Memory B cell (primary cell): ENCODE measurements at regions not wholly inside any gene's neighbourhood (a gene's known extent, or its start where the extent isn't known, plus 50 kb on each side); places are given as distances from the start of the nearest gene placed in this dataset.

ENCODE experiments used
- ATAC-seq: fragments of 150-1000 bp; cut with Tn5 transposase; 2 replicates; pipeline ENCODE4 v1.10.0; 2021; ENCODE audit warnings: low read depth, mild to moderate bottlenecking, moderate library complexity
- DNase-seq, 2 donors: peaks; one replicate each; pipeline ENCODE4 v3.0.0; 2022; ENCODE audit warnings: low spot score in 2 of 2
- H3K27ac Mint-ChIP-seq: one replicate; pipeline ENCODE4 v1.8.0; 2022; ENCODE audit warnings: mild to moderate bottlenecking, moderate library complexity, mixed read lengths
- H3K27me3 Mint-ChIP-seq: one replicate; pipeline ENCODE4 v1.8.0; 2022; ENCODE audit warnings: mixed read lengths
- H3K36me3 Mint-ChIP-seq: one replicate; pipeline ENCODE4 v1.8.0; 2022; ENCODE audit warnings: mild to moderate bottlenecking, mixed read lengths
- H3K4me1 Mint-ChIP-seq: one replicate; pipeline ENCODE4 v1.8.0; 2022; ENCODE audit warnings: mixed read lengths
- H3K4me3 Mint-ChIP-seq: one replicate; pipeline ENCODE4 v1.8.0; 2022; ENCODE audit warnings: mild to moderate bottlenecking, moderate library complexity, mixed read lengths
- H3K9me3 Mint-ChIP-seq: one replicate; pipeline ENCODE4 v1.8.0; 2022; ENCODE audit warnings: mixed read lengths

DNA sequence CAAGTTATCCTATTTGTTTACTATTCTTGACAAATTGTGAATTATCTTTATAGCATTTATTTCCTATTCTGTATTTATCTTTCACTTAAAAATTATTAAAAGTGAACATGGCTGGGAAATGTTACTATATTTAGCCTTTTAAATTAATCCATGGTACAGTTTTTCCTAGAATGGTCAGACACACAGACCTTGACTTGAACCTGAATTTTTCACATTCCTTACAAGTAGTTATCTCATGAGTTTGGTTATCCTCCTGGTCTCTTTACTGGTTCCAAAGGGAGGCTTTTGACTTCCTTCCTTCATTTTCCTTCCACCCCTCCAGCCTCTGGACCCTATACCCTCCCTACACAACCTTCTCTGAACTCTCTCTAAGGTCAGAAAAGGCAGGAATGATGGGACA is 280.6 kb downstream of the SATB1 start:
- Mint-ChIP-seq H3K4me3 (no peak overlapping the region), H3K27ac (no peak overlapping the region), H3K9me3 (no peaks in the 10 kb centered on the region), H3K36me3 (no peaks in the 10 kb centered on the region), H3K27me3 (peaks cover 4% of the 10 kb centered on the region), H3K4me1 (no peaks in the 10 kb centered on the region)
- no peak for DNase-seq
- ATAC-seq = no peak

DNA sequence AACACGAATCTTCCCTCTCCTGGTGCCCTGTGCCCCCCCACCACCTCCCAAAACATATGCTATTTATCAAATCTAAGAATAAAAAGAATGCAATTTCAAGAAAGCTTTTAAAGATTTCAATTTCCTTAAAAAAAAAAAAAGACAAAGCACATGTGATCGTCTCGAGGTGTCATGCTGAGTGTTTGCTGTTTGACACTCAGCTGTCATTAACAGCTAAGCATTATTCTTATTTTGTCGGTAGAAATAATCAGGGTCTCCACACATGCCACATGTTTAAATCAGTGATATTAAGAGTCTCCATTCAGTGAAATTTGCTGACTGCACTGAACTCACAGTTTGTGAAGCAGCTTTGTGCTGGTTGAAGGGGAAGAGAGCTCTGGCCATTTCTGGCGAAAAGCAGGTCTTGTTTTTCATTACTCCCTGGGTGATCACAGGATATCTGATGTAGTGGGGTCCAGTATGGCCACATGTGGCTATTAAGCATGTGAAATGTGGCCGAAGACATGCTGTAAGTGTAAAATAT is 281.8 kb downstream of the SATB1 start:
- H3K36me3 Mint-ChIP-seq = no peaks in the 10 kb centered on the region
- no peak for DNase-seq
- H3K4me1 Mint-ChIP-seq = no peaks in the 10 kb centered on the region
- H3K4me3 Mint-ChIP-seq = no peak overlapping the region
- no peaks in the 10 kb centered on the region for H3K9me3 Mint-ChIP-seq
- no peak for ATAC-seq
- H3K27me3 Mint-ChIP-seq = peaks cover 1% of the 10 kb centered on the region
- no peak overlapping the region for H3K27ac Mint-ChIP-seq

- no peaks in the 10 kb centered on the region for H3K9me3 Mint-ChIP-seq
- no peak overlapping the region for H3K27ac Mint-ChIP-seq
- H3K4me3 Mint-ChIP-seq = no peak overlapping the region
- no peak for ATAC-seq
- H3K27me3 Mint-ChIP-seq = no peaks in the 10 kb centered on the region
- H3K36me3 Mint-ChIP-seq = no peaks in the 10 kb centered on the region
- DNase-seq = no peak
- H3K4me1 Mint-ChIP-seq = no peaks in the 10 kb centered on the region
These were observed 287.2 kb downstream of the SATB1 start for GRCh38 chr3:18137958-18138357.

GRCh38 chr3:18135060-18135814 is 289.9 kb downstream of the SATB1 start:
- H3K36me3 Mint-ChIP-seq = no peaks in the 10 kb centered on the region
- no peak overlapping the region for H3K27ac Mint-ChIP-seq
- no peak for DNase-seq
- H3K9me3 Mint-ChIP-seq = no peaks in the 10 kb centered on the region
- ATAC-seq = no peak
- no peaks in the 10 kb centered on the region for H3K27me3 Mint-ChIP-seq
- H3K4me3 Mint-ChIP-seq = no peak overlapping the region
- no peaks in the 10 kb centered on the region for H3K4me1 Mint-ChIP-seq

- Mint-ChIP-seq H3K36me3 (no peaks in the 10 kb centered on the region), H3K27ac (no peak overlapping the region), H3K4me3 (no peak overlapping the region), H3K27me3 (no peaks in the 10 kb centered on the region), H3K4me1 (no peaks in the 10 kb centered on the region), H3K9me3 (no peaks in the 10 kb centered on the region)
- DNase-seq (no peak), ATAC-seq (no peak)
These were observed 290.6 kb downstream of the SATB1 start for GRCh38 chr3:18134386-18135059.

DNA sequence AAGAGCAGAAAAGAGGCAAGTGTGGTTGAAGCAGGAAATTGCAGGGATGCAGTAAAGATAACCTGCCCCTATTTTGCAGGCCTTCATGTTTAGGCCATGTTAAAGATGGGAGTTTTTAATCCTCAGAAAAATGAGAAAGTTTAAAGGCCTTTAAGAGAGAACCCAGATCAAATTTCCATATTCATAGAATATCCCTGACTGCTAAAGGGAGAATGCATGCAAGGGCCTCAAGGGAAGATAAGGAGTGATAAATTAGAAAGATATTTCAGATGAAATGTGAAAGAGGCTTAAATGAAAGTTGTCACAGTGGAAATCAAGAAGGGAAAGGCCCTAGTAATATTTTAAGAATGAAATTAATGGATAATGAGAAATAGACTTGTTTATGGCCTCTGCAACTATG is 292.1 kb downstream of the SATB1 start:
- DNase-seq = no peak
- no peaks in the 10 kb centered on the region for H3K36me3 Mint-ChIP-seq
- no peak overlapping the region for H3K4me3 Mint-ChIP-seq
- H3K27me3 Mint-ChIP-seq = no peaks in the 10 kb centered on the region
- no peak for ATAC-seq
- peaks cover 3% of the 10 kb centered on the region for H3K4me1 Mint-ChIP-seq
- no peak overlapping the region for H3K27ac Mint-ChIP-seq
- no peaks in the 10 kb centered on the region for H3K9me3 Mint-ChIP-seq

GRCh38 chr3:18127859-18128681 is 297.1 kb downstream of the SATB1 start:
- Mint-ChIP-seq H3K4me3 (no peak overlapping the region), H3K4me1 (peaks cover 18% of the 10 kb centered on the region), H3K27me3 (no peaks in the 10 kb centered on the region), H3K36me3 (no peaks in the 10 kb centered on the region), H3K27ac (peak overlapping the region; percentile 84), H3K9me3 (no peaks in the 10 kb centered on the region)
- DNase-seq (no peak), ATAC-seq (peak; percentile 62)

- Mint-ChIP-seq H3K4me1 (peaks cover 18% of the 10 kb centered on the region), H3K9me3 (no peaks in the 10 kb centered on the region), H3K4me3 (peak overlapping the region; percentile 33), H3K27me3 (no peaks in the 10 kb centered on the region), H3K36me3 (no peaks in the 10 kb centered on the region), H3K27ac (peak overlapping the region; percentile 84)
- ATAC-seq (peak; percentile 93), DNase-seq (peak; percentile 51 to 61)
These were observed 297.8 kb downstream of the SATB1 start for GRCh38 chr3:18127174-18127858.

DNA sequence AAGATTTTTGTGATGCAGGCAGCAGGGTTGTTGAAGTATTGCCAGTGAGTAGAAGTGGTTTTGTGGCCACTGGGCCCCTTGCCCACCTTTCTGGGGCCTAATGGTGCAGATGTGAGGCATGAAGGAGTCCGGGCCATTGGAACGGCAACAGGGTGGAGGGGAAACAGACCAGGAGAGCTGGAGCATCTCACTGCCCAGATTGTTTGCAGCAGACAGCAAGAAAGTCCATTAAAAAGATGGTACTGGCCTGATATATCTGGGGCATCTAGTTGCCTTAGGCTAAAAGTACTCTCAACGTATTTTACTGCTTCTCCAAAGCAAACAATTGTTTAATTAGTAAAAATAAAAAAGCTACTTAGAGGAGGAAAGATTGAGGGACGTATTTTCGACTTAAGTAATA is 298.4 kb downstream of the SATB1 start:
- H3K4me3 Mint-ChIP-seq = no peak overlapping the region
- H3K36me3 Mint-ChIP-seq = no peaks in the 10 kb centered on the region
- ATAC-seq = no peak
- H3K9me3 Mint-ChIP-seq = no peaks in the 10 kb centered on the region
- no peaks in the 10 kb centered on the region for H3K27me3 Mint-ChIP-seq
- H3K27ac Mint-ChIP-seq = no peak overlapping the region
- H3K4me1 Mint-ChIP-seq = peaks cover 18% of the 10 kb centered on the region
- no peak for DNase-seq

- Mint-ChIP-seq H3K9me3 (no peaks in the 10 kb centered on the region), H3K4me1 (peaks cover 18% of the 10 kb centered on the region), H3K4me3 (no peak overlapping the region), H3K27ac (no peak overlapping the region), H3K36me3 (no peaks in the 10 kb centered on the region), H3K27me3 (peaks cover 3% of the 10 kb centered on the region)
- ATAC-seq = no peak
- DNase-seq = no peak
These were observed 300.6 kb downstream of the SATB1 start for GRCh38 chr3:18124501-18124900.

DNA sequence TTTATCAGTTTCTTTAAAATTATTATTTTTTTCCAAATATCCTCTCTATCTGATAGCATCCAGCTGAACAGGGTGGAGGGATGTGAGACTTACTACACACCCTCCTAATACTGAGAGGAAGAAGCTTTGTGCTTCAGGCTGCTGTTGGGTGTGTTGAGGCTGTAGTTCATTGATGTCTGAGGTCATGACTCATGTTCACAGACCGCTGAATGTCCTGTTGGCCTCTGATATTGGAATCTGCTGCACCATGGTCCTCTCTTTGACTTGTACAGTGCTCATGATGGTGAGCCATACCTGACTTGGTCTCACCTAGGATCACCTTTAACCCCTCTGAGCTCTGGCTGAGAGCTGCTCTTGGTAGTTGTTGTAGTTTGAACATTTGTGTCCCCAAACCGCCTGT is 302.9 kb downstream of the SATB1 start:
- Mint-ChIP-seq H3K4me3 (no peak overlapping the region), H3K36me3 (no peaks in the 10 kb centered on the region), H3K9me3 (no peaks in the 10 kb centered on the region), H3K4me1 (peaks cover 8% of the 10 kb centered on the region), H3K27me3 (peaks cover 6% of the 10 kb centered on the region), H3K27ac (no peak overlapping the region)
- DNase-seq = no peak
- no peak for ATAC-seq

DNA sequence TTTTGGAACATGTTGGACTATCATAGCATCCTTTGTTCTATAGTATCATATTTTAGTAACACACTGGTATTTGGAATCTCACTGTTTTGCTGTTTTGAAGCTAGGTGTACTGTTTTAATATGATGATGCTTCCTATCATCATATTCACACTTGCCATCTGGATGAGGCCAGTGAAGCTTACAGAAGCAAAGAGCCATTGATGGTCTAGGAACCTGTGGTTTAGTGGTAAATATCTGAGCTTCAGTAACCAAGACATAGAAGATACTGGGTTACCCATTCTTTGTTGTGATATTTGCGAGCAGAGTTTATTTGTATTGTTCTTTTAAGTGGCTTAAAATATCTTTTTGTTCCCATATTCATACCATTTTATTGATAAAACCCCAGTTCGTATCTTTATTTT is 304.1 kb downstream of the SATB1 start:
- Mint-ChIP-seq H3K36me3 (no peaks in the 10 kb centered on the region), H3K4me3 (no peak overlapping the region), H3K9me3 (no peaks in the 10 kb centered on the region), H3K27me3 (peaks cover 6% of the 10 kb centered on the region), H3K27ac (no peak overlapping the region), H3K4me1 (no peaks in the 10 kb centered on the region)
- no peak for DNase-seq
- no peak for ATAC-seq

GRCh38 chr3:18119866-18120265 is 305.3 kb downstream of the SATB1 start:
- H3K27me3 Mint-ChIP-seq = peaks cover 6% of the 10 kb centered on the region
- no peaks in the 10 kb centered on the region for H3K4me1 Mint-ChIP-seq
- H3K9me3 Mint-ChIP-seq = no peaks in the 10 kb centered on the region
- ATAC-seq (no peak), DNase-seq (no peak)
- no peak overlapping the region for H3K27ac Mint-ChIP-seq
- H3K36me3 Mint-ChIP-seq = no peaks in the 10 kb centered on the region
- H3K4me3 Mint-ChIP-seq = no peak overlapping the region

DNA sequence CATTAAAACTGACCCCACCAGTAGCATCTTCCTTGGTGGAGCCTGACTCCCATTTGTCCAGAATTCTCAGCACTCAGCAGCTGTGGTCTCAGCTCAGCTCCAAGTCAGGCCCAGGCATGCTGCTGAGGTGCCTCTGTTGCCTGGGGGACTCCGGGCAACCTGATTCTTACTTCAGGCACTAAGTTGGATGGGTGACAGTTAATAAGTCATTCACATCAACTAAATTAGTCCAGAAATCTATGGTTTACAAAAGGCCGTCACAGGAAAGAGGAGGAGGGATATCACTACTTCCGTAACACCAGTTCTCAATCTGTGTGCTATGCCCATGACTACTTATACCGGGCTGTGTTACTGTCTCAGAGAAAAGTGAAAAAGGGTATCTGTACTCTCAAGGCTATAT is 310.2 kb downstream of the SATB1 start:
- H3K4me3 Mint-ChIP-seq = no peak overlapping the region

More for the DNA sequence above, 310.2 kb downstream of the SATB1 start:
- Mint-ChIP-seq H3K36me3 (no peaks in the 10 kb centered on the region), H3K9me3 (no peaks in the 10 kb centered on the region), H3K4me1 (peaks cover 2% of the 10 kb centered on the region), H3K27ac (no peak overlapping the region), H3K27me3 (peaks cover 4% of the 10 kb centered on the region)
- ATAC-seq = no peak
- no peak for DNase-seq
